Activated naive CD8-positive, alpha-beta T cell treated with anti-CD3 and anti-CD28 coated beads for 36 hours (primary cell): ENCODE measurements at regions not wholly inside any gene's neighbourhood (a gene's known extent, or its start where the extent isn't known, plus 50 kb on each side); places are given as distances from the start of the nearest gene placed in this dataset.
"Not testable (repeated sequence)": the region's sequence is repeated elsewhere in the genome, so short reads cannot be mapped to it uniquely, and the experiment has no call there.

Experiments used
- DNase-seq: peaks from one replicate; pipeline ENCODE4 v3.0.0; 2021
- H3K27ac Mint-ChIP-seq: one replicate; pipeline ENCODE4 v1.8.0; 2022; ENCODE audit warnings: mild to moderate bottlenecking, moderate library complexity, mixed read lengths
- H3K27me3 Mint-ChIP-seq: one replicate; pipeline ENCODE4 v1.8.0; 2022; ENCODE audit warnings: mild to moderate bottlenecking, mixed read lengths
- H3K36me3 Mint-ChIP-seq: one replicate; pipeline ENCODE4 v1.8.0; 2021; ENCODE audit warnings: mild to moderate bottlenecking, mixed read lengths
- H3K4me1 Mint-ChIP-seq: one replicate; pipeline ENCODE4 v1.8.0; 2021; ENCODE audit warnings: mixed read lengths
- H3K4me3 Mint-ChIP-seq: one replicate; pipeline ENCODE4 v1.8.0; 2022; ENCODE audit warnings: mild to moderate bottlenecking, moderate library complexity, mixed read lengths
- H3K9me3 Mint-ChIP-seq: one replicate; pipeline ENCODE4 v1.8.0; 2022; ENCODE audit warnings: mixed read lengths

DNA sequence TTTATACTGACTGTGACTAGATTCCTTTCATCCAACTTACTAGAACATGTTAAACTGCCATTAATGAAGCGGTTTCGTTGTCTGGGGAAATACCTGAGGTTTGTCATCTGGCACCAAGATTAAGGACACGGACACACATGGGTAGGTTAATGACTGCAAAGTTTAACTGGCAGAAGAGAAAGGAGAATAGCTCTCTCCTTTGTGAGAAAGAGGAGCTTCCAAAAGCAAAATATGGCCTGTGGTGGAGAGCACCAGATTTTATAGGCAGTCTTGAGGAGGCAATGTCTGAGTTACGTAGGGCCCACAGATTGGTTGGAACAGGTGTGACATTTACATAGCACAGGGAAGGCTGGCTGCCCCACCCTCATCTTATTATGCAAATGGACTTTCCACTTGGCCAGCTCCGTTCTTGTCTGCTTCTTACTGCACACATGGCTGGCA is 1193.0 kb upstream of the CELF2 start:
- Mint-ChIP-seq H3K9me3 (no peaks in the 10 kb centered on the region), H3K27ac (no peak overlapping the region), H3K4me3 (no peak overlapping the region), H3K27me3 (no peaks in the 10 kb centered on the region), H3K4me1 (no peaks in the 10 kb centered on the region), H3K36me3 (no peaks in the 10 kb centered on the region)
- DNase-seq: no peak

DNA sequence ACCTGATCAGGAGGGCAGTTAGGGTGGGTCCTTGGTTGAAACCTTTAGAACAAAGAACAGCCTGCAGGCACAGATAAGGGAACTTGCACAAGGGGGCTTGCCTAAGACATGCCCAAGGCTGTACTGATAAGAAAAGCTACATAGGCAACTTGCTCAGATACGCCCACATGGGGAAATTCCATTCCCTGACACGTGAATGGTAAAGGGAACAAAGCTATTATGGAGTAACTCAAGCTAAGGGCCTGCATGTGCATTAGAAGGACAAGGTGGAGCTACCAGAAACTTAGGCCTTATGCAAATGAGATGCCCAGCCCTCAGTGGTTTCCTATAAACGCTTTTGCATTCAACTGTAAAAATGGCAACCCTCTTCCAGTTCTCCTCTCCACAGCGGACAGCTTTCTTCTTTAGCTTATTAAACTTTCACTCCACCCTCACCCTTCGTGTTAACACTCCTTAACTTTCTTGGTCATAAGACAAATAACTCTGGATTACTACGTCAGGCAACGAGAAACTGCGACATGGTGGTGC is 1192.1 kb upstream of the CELF2 start:
- no peak for DNase-seq
- no peaks in the 10 kb centered on the region for H3K36me3 Mint-ChIP-seq
- H3K4me1 Mint-ChIP-seq: no peaks in the 10 kb centered on the region
- H3K9me3 Mint-ChIP-seq: no peaks in the 10 kb centered on the region
- H3K4me3 Mint-ChIP-seq: no peak overlapping the region
- no peak overlapping the region for H3K27ac Mint-ChIP-seq
- no peaks in the 10 kb centered on the region for H3K27me3 Mint-ChIP-seq

GRCh38 chr10:9828110-9828509 is 1189.6 kb upstream of the CELF2 start:
- H3K27me3 Mint-ChIP-seq: no peaks in the 10 kb centered on the region
- no peaks in the 10 kb centered on the region for H3K9me3 Mint-ChIP-seq
- H3K36me3 Mint-ChIP-seq: no peaks in the 10 kb centered on the region

DNA sequence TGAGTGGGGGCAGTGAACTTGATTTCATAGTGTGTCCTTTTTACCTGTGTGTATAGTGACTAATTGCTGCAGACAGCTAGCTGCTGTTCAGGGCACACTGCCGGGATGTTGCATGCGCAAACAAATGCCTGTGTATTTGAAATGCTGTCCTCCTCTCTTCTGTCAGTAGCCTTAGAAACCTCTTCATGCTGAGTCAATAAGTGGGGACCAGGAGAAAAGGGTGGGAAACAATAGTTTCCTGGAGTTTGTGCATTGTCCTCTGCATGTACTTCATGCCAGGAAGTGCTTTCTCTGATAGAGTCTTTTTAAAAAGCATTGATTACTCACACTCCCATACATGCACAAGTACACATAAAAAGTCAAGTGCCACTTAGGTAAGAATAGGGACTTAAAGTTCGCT is 1183.7 kb upstream of the CELF2 start:
- DNase-seq: no peak
- Mint-ChIP-seq H3K27me3 (no peaks in the 10 kb centered on the region), H3K27ac (no peak overlapping the region), H3K4me1 (no peaks in the 10 kb centered on the region), H3K36me3 (no peaks in the 10 kb centered on the region), H3K4me3 (no peak overlapping the region), H3K9me3 (peaks cover 4% of the 10 kb centered on the region)

More at GRCh38 chr10:9828110-9828509, 1189.6 kb upstream of the CELF2 start:
- H3K4me3 Mint-ChIP-seq: no peak overlapping the region
- H3K27ac Mint-ChIP-seq: no peak overlapping the region
- no peaks in the 10 kb centered on the region for H3K4me1 Mint-ChIP-seq
- no peak for DNase-seq

DNA sequence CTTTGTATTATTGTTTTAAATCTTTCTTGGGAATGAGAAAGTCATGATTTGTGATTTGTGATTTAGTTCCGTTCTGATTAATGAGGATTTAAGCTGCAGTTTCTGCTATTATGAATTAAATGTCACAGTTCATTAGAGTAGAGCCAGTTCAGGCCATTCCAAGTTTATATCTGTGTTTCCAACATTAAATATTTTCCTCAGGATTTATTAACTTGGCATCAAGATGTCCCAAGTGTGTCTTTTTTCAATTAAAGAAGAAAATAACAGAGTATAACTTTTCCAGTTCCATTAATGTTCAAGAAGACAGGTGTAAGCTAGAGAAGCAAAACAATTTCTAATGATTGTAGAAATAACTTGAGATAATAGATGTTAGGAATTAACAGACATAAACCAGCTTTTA is 1183.2 kb upstream of the CELF2 start:
- no peak overlapping the region for H3K4me3 Mint-ChIP-seq
- no peak overlapping the region for H3K27ac Mint-ChIP-seq
- H3K4me1 Mint-ChIP-seq: no peaks in the 10 kb centered on the region
- H3K27me3 Mint-ChIP-seq: no peaks in the 10 kb centered on the region
- DNase-seq: no peak
- no peaks in the 10 kb centered on the region for H3K36me3 Mint-ChIP-seq
- peaks cover 7% of the 10 kb centered on the region for H3K9me3 Mint-ChIP-seq

DNA sequence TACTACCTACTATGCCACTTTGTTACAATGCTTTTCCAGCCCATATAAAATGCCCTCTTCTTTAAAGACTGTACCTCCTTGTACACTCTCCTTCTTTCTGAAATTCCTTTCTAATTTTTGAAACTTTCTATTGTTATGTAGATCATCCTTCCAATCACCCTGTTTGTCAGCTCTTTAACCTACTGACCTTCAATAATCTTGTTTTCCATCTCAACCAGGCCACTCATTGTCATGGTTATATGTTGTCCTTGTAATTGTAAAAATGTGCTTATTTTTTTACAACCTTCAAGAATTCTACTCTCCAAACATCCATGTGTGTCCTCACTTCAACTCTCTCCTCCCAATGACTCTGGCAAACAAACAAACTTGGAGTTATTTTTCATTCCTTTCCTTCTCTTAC is 1172.6 kb upstream of the CELF2 start:
- H3K4me3 Mint-ChIP-seq: no peak overlapping the region
- DNase-seq: no peak
- no peaks in the 10 kb centered on the region for H3K27me3 Mint-ChIP-seq
- no peaks in the 10 kb centered on the region for H3K4me1 Mint-ChIP-seq
- H3K9me3 Mint-ChIP-seq: peaks cover 17% of the 10 kb centered on the region
- no peaks in the 10 kb centered on the region for H3K36me3 Mint-ChIP-seq
- H3K27ac Mint-ChIP-seq: no peak overlapping the region

- Mint-ChIP-seq H3K4me1 (no peaks in the 10 kb centered on the region), H3K4me3 (no peak overlapping the region), H3K9me3 (peaks cover 26% of the 10 kb centered on the region), H3K27ac (no peak overlapping the region), H3K27me3 (no peaks in the 10 kb centered on the region), H3K36me3 (no peaks in the 10 kb centered on the region)
- no peak for DNase-seq
Measured at GRCh38 chr10:9848278-9848677, 1169.4 kb upstream of the CELF2 start.

GRCh38 chr10:9848981-9849380 is 1168.7 kb upstream of the CELF2 start:
- Mint-ChIP-seq H3K9me3 (peaks cover 29% of the 10 kb centered on the region), H3K36me3 (no peaks in the 10 kb centered on the region), H3K27ac (no peak overlapping the region), H3K4me1 (no peaks in the 10 kb centered on the region), H3K27me3 (no peaks in the 10 kb centered on the region), H3K4me3 (no peak overlapping the region)
- DNase-seq: no peak

- H3K27me3 Mint-ChIP-seq: no peaks in the 10 kb centered on the region
- no peak overlapping the region for H3K27ac Mint-ChIP-seq
- DNase-seq: no peak
- no peak overlapping the region for H3K4me3 Mint-ChIP-seq
- peaks cover 18% of the 10 kb centered on the region for H3K9me3 Mint-ChIP-seq
- no peaks in the 10 kb centered on the region for H3K4me1 Mint-ChIP-seq
- no peaks in the 10 kb centered on the region for H3K36me3 Mint-ChIP-seq
Measured at GRCh38 chr10:9850415-9850814, 1167.3 kb upstream of the CELF2 start.

DNA sequence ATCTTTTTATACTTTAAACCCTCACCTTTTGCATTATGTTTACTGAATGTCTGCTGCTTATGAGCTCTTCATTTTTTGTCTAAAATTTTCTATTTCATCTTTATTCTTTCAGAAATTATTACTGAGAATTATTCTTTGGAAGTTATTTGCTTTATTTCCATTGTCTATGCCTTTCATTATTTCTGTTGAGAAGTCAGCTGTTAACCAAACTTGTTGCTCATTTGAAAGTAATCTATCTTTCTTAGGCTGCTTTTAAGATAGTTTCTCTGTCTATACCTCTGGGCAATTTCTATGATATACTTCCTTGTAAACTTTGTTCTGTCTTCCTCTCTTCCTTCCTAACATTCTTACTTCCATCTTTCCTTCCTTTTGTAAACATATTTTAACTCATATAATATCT is 1165.9 kb upstream of the CELF2 start:
- no peak overlapping the region for H3K4me3 Mint-ChIP-seq
- no peak for DNase-seq
- no peaks in the 10 kb centered on the region for H3K4me1 Mint-ChIP-seq

DNA sequence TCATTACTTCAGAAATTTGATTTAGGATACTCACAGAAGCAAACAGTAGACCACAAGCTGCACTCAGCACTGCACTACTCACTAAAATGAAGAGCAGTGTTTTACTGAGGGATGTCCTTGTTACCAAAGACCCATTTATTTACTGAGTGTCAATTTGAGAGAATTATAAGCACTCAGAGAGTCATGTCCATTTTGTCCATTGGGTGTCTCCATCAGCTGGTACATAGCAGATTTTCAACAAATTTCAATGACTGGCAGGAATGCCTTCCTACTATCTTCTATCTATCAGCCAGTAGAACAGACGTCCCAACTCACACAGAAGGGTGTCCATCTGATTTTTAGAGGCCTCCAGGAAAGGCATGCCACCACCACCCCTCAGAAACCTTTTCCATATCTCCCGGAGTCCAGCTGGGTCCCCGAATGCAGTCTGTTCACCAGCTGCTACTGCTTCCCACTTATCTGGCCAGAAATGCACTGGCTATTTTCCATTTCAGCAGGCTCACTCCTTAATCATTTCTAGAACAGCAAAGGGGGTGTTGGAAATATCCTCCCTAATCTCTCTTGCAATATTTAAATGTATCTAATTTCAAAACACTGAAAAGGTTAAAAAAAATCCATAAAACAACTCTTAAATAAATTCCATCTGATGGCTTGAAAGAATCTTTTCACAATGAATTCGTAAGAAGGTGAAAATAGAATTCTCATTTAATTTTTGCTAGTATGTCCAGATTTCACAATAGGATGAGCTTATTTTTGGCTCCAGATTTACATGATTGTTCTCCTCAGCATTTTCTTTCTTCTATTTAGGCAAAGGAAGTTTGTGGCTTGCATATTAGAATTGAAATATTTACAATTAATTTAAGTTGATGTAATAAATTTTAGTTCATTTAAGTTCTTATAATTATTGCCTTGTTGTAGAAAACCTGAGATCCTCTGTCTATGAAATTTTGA is 1164.0 kb upstream of the CELF2 start:
- Mint-ChIP-seq H3K4me1 (no peaks in the 10 kb centered on the region), H3K36me3 (no peaks in the 10 kb centered on the region), H3K27me3 (no peaks in the 10 kb centered on the region), H3K27ac (no peak overlapping the region), H3K9me3 (peaks cover 24% of the 10 kb centered on the region), H3K4me3 (no peak overlapping the region)
- DNase-seq: no peak

More for the DNA sequence above, 1165.9 kb upstream of the CELF2 start:
- Mint-ChIP-seq H3K27me3 (no peaks in the 10 kb centered on the region), H3K27ac (no peak overlapping the region), H3K9me3 (peaks cover 22% of the 10 kb centered on the region), H3K36me3 (no peaks in the 10 kb centered on the region)

- H3K4me3 Mint-ChIP-seq, H3K27me3 Mint-ChIP-seq, DNase-seq, H3K27ac Mint-ChIP-seq, H3K4me1 Mint-ChIP-seq, H3K36me3 Mint-ChIP-seq: not testable (repeated sequence)
- H3K9me3 Mint-ChIP-seq: peaks cover 24% of the 10 kb centered on the region
Measured at GRCh38 chr10:9855451-9855850, 1162.2 kb upstream of the CELF2 start.

DNA sequence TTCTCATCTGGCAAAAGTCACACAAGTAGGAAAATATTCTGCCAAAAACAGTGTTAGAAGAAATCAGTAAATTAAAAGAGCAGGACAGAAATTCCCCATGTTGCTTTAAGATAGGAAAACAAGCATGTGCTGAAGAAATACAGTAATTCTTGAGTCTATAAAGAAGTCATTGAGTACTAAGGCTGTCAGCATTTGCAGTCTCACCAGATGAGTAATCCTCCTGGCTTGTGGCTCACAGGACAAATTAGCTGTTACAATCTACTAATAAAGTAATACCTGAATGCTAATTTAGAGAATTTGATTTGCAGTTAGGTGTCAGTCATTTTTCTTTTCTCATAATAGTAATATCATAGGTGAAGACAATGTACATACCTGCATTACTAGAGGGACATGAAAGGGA is 1158.9 kb upstream of the CELF2 start:
- Mint-ChIP-seq H3K4me3 (no peak overlapping the region), H3K27ac (no peak overlapping the region), H3K4me1 (no peaks in the 10 kb centered on the region), H3K36me3 (no peaks in the 10 kb centered on the region), H3K27me3 (no peaks in the 10 kb centered on the region), H3K9me3 (peaks cover 8% of the 10 kb centered on the region)
- DNase-seq: no peak

- no peaks in the 10 kb centered on the region for H3K27me3 Mint-ChIP-seq
Measured at GRCh38 chr10:9860045-9860444, 1157.6 kb upstream of the CELF2 start.

DNA sequence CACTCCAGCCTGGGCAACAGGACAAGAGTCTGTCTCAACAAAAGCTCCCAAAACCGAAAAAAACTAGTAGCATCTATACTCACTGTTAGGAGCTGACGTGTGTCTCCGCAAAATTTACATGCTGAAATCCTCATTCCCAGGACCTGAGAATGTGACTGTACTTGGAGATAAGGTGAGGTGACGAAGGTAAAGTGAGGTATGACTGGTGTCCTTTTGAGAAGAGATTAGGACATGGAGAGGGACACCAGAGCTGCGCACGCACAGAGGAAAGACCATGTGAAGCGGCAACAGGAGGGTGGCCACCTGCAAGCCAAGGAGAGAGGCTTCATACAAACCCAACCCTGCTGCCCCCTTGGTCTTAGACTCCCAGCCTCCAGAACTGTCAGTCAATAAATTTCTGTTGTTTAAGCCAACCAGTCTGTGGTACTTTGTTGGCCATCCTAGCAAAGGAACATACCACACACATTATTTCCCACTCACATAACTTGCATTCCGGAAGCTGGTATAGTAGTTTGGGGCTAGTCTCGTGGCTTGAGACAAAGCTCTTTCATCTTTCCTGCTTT is 1154.0 kb upstream of the CELF2 start:
- no peak overlapping the region for H3K4me3 Mint-ChIP-seq
- H3K4me1 Mint-ChIP-seq: no peaks in the 10 kb centered on the region

More at GRCh38 chr10:9860045-9860444, 1157.6 kb upstream of the CELF2 start:
- no peak overlapping the region for H3K27ac Mint-ChIP-seq
- H3K4me1 Mint-ChIP-seq: no peaks in the 10 kb centered on the region
- no peak for DNase-seq
- H3K9me3 Mint-ChIP-seq: peaks cover 6% of the 10 kb centered on the region
- H3K4me3 Mint-ChIP-seq: no peak overlapping the region
- no peaks in the 10 kb centered on the region for H3K36me3 Mint-ChIP-seq

More for the DNA sequence above, 1154.0 kb upstream of the CELF2 start:
- Mint-ChIP-seq H3K36me3 (no peaks in the 10 kb centered on the region), H3K27me3 (peaks cover 7% of the 10 kb centered on the region), H3K27ac (no peak overlapping the region), H3K9me3 (no peaks in the 10 kb centered on the region)
- no peak for DNase-seq
